Glutamatergic neuron (in vitro differentiated cells): ENCODE measurements at regions not wholly inside any gene's neighbourhood (a gene's known extent, or its start where the extent isn't known, plus 50 kb on each side); places are given as distances from the start of the nearest gene placed in this dataset.

Source experiments
- DNase-seq: peaks from one replicate; pipeline ENCODE4 v3.0.0; 2022
- H3K27ac Mint-ChIP-seq: one replicate; pipeline ENCODE4 v1.8.0; 2020; ENCODE audit warnings: mild to moderate bottlenecking, mixed read lengths, inconsistent platforms; ENCODE audit not compliant: unreplicated experiment
- H3K27me3 Mint-ChIP-seq: one replicate; pipeline ENCODE4 v1.8.0; 2020; ENCODE audit warnings: mild to moderate bottlenecking, moderate library complexity, mixed read lengths, inconsistent platforms; ENCODE audit not compliant: unreplicated experiment
- H3K36me3 Mint-ChIP-seq: one replicate; pipeline ENCODE4 v1.8.0; 2020; ENCODE audit warnings: mild to moderate bottlenecking, mixed read lengths, inconsistent platforms; ENCODE audit not compliant: unreplicated experiment
- H3K4me1 Mint-ChIP-seq: one replicate; pipeline ENCODE4 v1.8.0; 2020; ENCODE audit warnings: mild to moderate bottlenecking, low read depth, mixed read lengths, inconsistent platforms; ENCODE audit not compliant: unreplicated experiment
- H3K4me3 Mint-ChIP-seq: one replicate; pipeline ENCODE4 v1.8.0; 2020; ENCODE audit warnings: mild to moderate bottlenecking, mixed read lengths, inconsistent platforms; ENCODE audit not compliant: unreplicated experiment
- H3K9me3 Mint-ChIP-seq: one replicate; pipeline ENCODE4 v1.8.0; 2020; ENCODE audit warnings: mild to moderate bottlenecking, moderate library complexity, mixed read lengths, inconsistent platforms; ENCODE audit not compliant: unreplicated experiment
- CTCF ChIP-seq: fragments of 200-600 bp; sonication (generic); IDR thresholded peaks from one replicate; pipeline ENCODE4 v1.5.0; 2021; ENCODE audit not compliant: partially characterized antibody, unreplicated experiment

- no peaks in the 10 kb centered on the region for H3K4me1 Mint-ChIP-seq
- no peak for DNase-seq
- no peak overlapping the region for H3K27ac Mint-ChIP-seq
- no peak for TF ChIP-seq CTCF
- H3K9me3 Mint-ChIP-seq = no peaks in the 10 kb centered on the region
- no peak overlapping the region for H3K4me3 Mint-ChIP-seq
- H3K36me3 Mint-ChIP-seq = peaks cover 5% of the 10 kb centered on the region
- H3K27me3 Mint-ChIP-seq = no peaks in the 10 kb centered on the region
Observed at GRCh38 chr3:162435750-162436149, 939.1 kb downstream of the OTOL1 start.

DNA sequence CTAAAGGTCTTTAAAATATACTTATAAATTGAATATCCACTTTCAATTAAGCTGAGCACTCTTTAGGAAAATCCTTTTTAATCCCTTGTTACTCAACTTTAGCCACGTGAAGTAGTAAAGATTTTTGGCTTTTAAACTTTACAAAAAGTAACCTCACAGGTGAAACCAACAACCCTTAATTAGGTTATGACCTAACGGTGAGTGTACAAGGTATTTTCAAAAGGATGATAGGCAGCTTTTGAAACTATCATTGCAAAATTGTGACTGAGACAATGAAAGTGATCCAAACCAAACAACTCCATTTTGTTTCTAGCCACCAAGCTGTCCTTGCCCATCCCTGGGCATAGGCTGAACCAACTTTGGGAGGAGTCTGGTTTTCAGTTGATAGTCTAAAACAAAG lies 940.2 kb downstream of the OTOL1 start:
- Mint-ChIP-seq H3K4me1 (no peaks in the 10 kb centered on the region), H3K36me3 (peaks cover 5% of the 10 kb centered on the region), H3K4me3 (no peak overlapping the region), H3K27me3 (no peaks in the 10 kb centered on the region), H3K9me3 (no peaks in the 10 kb centered on the region), H3K27ac (no peak overlapping the region)
- TF ChIP-seq CTCF = no peak
- DNase-seq = no peak

DNA sequence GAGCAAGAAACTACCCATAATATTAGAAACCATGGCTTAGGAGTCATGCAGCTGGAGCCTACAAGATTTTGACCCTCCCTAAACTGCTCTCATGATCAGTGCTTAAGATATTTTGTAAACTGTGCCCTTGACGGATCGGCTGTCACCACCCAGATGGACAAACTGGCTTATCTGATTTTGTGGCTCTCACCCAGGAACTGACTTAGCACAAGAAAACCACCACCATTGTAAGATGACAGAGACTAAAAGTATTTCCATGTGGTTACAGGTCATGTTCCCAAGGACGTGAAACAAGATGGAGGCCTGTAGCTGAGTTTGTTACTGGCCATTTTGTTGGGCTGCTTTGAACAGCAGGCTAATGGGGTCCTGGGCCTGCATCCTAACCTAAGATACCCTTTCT lies 940.9 kb downstream of the OTOL1 start:
- Mint-ChIP-seq H3K4me3 (no peak overlapping the region), H3K36me3 (peaks cover 5% of the 10 kb centered on the region)

DNA sequence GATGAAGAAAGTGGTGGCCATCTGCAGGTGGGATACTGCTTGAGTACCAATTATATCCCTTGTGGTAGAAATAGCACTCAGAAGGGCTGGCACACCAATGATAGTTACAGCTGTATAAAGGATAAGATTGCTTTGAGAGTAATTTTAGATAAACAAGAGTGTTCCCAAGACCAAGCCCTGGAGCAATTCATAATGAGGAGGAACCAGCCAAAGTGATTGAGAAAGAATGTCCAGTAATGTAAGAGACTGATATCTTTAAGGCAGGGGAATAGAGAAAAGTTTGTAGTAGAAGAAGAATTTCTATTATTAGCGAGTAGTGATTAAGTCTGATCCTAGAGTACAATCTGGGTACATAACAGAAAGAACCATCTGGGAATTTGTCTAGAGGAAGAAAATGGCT lies 945.1 kb downstream of the OTOL1 start:
- no peak for DNase-seq
- TF ChIP-seq CTCF = no peak
- H3K36me3 Mint-ChIP-seq = no peaks in the 10 kb centered on the region
- peaks cover 1% of the 10 kb centered on the region for H3K9me3 Mint-ChIP-seq
- no peak overlapping the region for H3K27ac Mint-ChIP-seq
- H3K27me3 Mint-ChIP-seq = no peaks in the 10 kb centered on the region
- no peaks in the 10 kb centered on the region for H3K4me1 Mint-ChIP-seq
- H3K4me3 Mint-ChIP-seq = no peak overlapping the region

More for the DNA sequence above, 940.9 kb downstream of the OTOL1 start:
- DNase-seq = no peak
- Mint-ChIP-seq H3K27ac (no peak overlapping the region), H3K27me3 (no peaks in the 10 kb centered on the region), H3K4me1 (no peaks in the 10 kb centered on the region), H3K9me3 (no peaks in the 10 kb centered on the region)
- TF ChIP-seq CTCF = no peak

DNA sequence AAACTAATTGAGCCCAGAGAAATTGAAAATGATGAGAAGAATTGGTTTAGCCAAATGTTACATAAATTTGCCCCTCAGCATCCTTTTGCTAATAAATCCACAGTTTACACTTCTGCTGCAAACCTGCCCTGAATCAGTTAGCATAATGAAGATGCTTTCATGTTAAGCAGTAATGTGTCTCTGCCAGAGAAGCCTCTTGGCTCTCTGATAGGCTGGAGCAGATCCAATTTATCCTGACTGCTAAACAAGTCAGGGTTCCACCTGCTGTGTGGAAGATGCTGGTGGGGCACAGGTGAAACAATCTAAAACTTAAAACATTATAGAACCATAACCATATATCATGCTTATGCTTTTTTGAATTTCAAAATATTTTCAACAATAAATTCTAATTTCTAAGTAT lies 946.8 kb downstream of the OTOL1 start:
- Mint-ChIP-seq H3K9me3 (peaks cover 1% of the 10 kb centered on the region), H3K27ac (no peak overlapping the region), H3K4me1 (no peaks in the 10 kb centered on the region), H3K4me3 (no peak overlapping the region), H3K36me3 (no peaks in the 10 kb centered on the region), H3K27me3 (no peaks in the 10 kb centered on the region)
- DNase-seq = no peak
- TF ChIP-seq CTCF = no peak
